Endodermal cell (in vitro differentiated cells): ENCODE measurements at regions not wholly inside any gene's neighbourhood (a gene's known extent, or its start where the extent isn't known, plus 50 kb on each side); places are given as distances from the start of the nearest gene placed in this dataset.

Experiments
- DNase-seq: peaks from one replicate; pipeline ENCODE4 v3.0.0-alpha.2; 2017
- H3K27ac ChIP-seq: 2 replicates; pipeline ENCODE4 v1.5.1; 2013; ENCODE audit warnings: mild to moderate bottlenecking, low read depth, low read length, moderate library complexity
- H3K27me3 ChIP-seq: 2 replicates; pipeline ENCODE4 v1.6.1; 2013; ENCODE audit warnings: mild to moderate bottlenecking, low read length, moderate library complexity; ENCODE audit not compliant: insufficient read depth, control insufficient read depth, poor library complexity, severe bottlenecking
- H3K36me3 ChIP-seq: 2 replicates; pipeline ENCODE4 v1.7.0; 2013; ENCODE audit warnings: mild to moderate bottlenecking, low read length, moderate library complexity; ENCODE audit not compliant: control insufficient read depth, insufficient read depth
- H3K4me1 ChIP-seq: one replicate; pipeline ENCODE4 v1.7.0; 2013; ENCODE audit warnings: low read length; ENCODE audit not compliant: control insufficient read depth, insufficient read depth
- H3K4me3 ChIP-seq: 2 replicates; pipeline ENCODE4 v1.5.1; 2013; ENCODE audit warnings: mild to moderate bottlenecking, low read length, moderate library complexity
- H3K9ac ChIP-seq: 2 replicates; pipeline ENCODE4 v1.6.1; 2013; ENCODE audit warnings: mild to moderate bottlenecking, low read length, moderate library complexity; ENCODE audit not compliant: poor library complexity, severe bottlenecking; ENCODE audit errors: extremely low read depth
- H3K9me3 ChIP-seq: 2 replicates; pipeline ENCODE4 v1.6.1; 2013; ENCODE audit warnings: mild to moderate bottlenecking, low read length, moderate library complexity; ENCODE audit not compliant: control insufficient read depth
- H3K27ac Mint-ChIP-seq: 2 replicates; pipeline ENCODE4 v1.8.0; 2020; ENCODE audit warnings: mixed read lengths
- H3K27me3 Mint-ChIP-seq: 2 replicates; pipeline ENCODE4 v1.8.0; 2021; ENCODE audit warnings: mild to moderate bottlenecking, mixed read lengths; ENCODE audit not compliant: insufficient read depth
- H3K36me3 Mint-ChIP-seq: 2 replicates; pipeline ENCODE4 v1.8.0; 2020; ENCODE audit warnings: low read depth, mixed read lengths
- H3K4me1 Mint-ChIP-seq: 2 replicates; pipeline ENCODE4 v1.8.0; 2020; ENCODE audit warnings: mixed read lengths
- H3K4me3 Mint-ChIP-seq: 2 replicates; pipeline ENCODE4 v1.8.0; 2020; ENCODE audit warnings: mild to moderate bottlenecking, moderate library complexity, mixed read lengths
- H3K9me3 Mint-ChIP-seq: 2 replicates; pipeline ENCODE4 v1.8.0; 2020; ENCODE audit warnings: mild to moderate bottlenecking, mixed read lengths
- CTCF ChIP-seq: fragments of 200-600 bp; sonication (generic); conservative IDR thresholded peaks from 2 replicates; pipeline ENCODE4 v1.5.0; 2021; ENCODE audit warnings: antibody characterized with exemption, mild to moderate bottlenecking
- WGBS, 2 experiments: methylation state at CpG; one replicate each; pipeline versions ENCODE4 v1.1.5 to v1.1.7; 2013; ENCODE audit warnings: missing lambda C conversion rate in 2 of 2, mixed read lengths in 1 of 2; ENCODE audit not compliant: insufficient coverage in 1 of 2, insufficient read length in 1 of 2; 5-methylcytosine and 5-hydroxymethylcytosine counted together

DNA sequence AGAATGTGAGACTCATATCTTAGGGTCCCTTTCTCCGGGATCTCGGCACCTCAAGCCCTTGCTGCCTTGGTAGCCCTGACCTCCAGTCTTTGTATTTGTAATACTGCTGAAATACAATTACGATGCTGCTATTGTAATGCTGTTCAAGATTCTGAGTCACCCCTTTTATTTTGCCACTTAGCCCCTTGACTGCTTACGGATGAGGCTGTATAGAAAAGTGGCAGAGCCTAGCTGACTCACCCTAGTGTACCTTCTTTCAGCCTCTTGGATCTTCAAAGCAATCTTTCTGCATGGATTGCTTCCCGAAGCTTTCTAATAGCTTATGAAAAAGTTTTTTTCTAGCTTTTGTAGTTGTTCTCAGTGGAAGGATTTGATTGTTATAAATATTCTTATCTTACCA lies 187.9 kb downstream of the KCNJ2 start:
- no peaks in the 10 kb centered on the region for H3K9me3 ChIP-seq
- no peaks in the 10 kb centered on the region for H3K27me3 Mint-ChIP-seq
- H3K36me3 Mint-ChIP-seq, result no peaks in the 10 kb centered on the region
- no peak overlapping the region for H3K4me3 Mint-ChIP-seq
- no peaks in the 10 kb centered on the region for H3K4me1 Mint-ChIP-seq
- H3K9ac ChIP-seq, result no peak overlapping the region
- H3K27ac ChIP-seq, result no peak overlapping the region
- no peak for TF ChIP-seq CTCF
- peaks cover 2% of the 10 kb centered on the region for H3K9me3 Mint-ChIP-seq
- no peak overlapping the region for H3K4me3 ChIP-seq
- no peaks in the 10 kb centered on the region for H3K27me3 ChIP-seq
- no peak overlapping the region for H3K27ac Mint-ChIP-seq
- WGBS, 2 experiments, result 65 to 91% methylated on average over 2 to 5 of the region's 5 CpGs
- no peaks in the 10 kb centered on the region for H3K4me1 ChIP-seq
- no peak for DNase-seq
- no peaks in the 10 kb centered on the region for H3K36me3 ChIP-seq

- no peak overlapping the region for H3K9ac ChIP-seq
- no peaks in the 10 kb centered on the region for H3K27me3 Mint-ChIP-seq
- no peak for DNase-seq
Measured at GRCh38 chr17:70365091-70365583, 195.8 kb downstream of the KCNJ2 start.

DNA sequence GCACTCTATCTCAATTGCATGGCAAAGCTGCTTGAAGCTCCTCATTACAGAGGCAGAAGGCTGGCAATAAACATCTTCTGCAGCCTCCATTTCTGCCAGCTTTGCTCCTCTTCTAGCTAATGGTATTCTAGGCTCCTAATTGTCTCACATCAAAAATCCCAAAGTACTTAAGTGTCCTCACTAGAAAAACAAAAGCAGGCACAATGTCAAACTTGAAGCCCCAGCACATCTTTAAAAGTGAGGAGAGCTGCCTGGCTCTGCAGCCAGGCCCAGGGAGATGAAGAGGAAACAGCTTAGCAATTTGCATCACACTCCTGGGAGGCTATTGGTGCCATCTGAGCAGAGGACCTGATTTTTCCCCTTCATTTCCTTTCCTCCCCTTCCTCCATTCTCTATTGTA lies 197.1 kb downstream of the KCNJ2 start:
- H3K9me3 ChIP-seq, result no peaks in the 10 kb centered on the region
- no peaks in the 10 kb centered on the region for H3K27me3 ChIP-seq
- no peaks in the 10 kb centered on the region for H3K4me1 ChIP-seq
- Mint-ChIP-seq H3K9me3 (peaks cover 2% of the 10 kb centered on the region), H3K27ac (no peak overlapping the region), H3K4me1 (peaks cover 6% of the 10 kb centered on the region), H3K36me3 (no peaks in the 10 kb centered on the region), H3K27me3 (no peaks in the 10 kb centered on the region), H3K4me3 (no peak overlapping the region)
- TF ChIP-seq CTCF, result no peak
- no peaks in the 10 kb centered on the region for H3K36me3 ChIP-seq
- no peak overlapping the region for H3K9ac ChIP-seq
- H3K27ac ChIP-seq, result no peak overlapping the region
- DNase-seq, result peak; percentile 70
- H3K4me3 ChIP-seq, result no peak overlapping the region

More at GRCh38 chr17:70365091-70365583, 195.8 kb downstream of the KCNJ2 start:
- H3K9me3 ChIP-seq, result no peaks in the 10 kb centered on the region
- no peak overlapping the region for H3K4me3 Mint-ChIP-seq
- no peaks in the 10 kb centered on the region for H3K4me1 ChIP-seq
- H3K36me3 Mint-ChIP-seq, result no peaks in the 10 kb centered on the region
- H3K36me3 ChIP-seq, result no peaks in the 10 kb centered on the region
- peaks cover 2% of the 10 kb centered on the region for H3K9me3 Mint-ChIP-seq
- H3K27ac Mint-ChIP-seq, result no peak overlapping the region
- H3K4me1 Mint-ChIP-seq, result peaks cover 6% of the 10 kb centered on the region
- no peak for TF ChIP-seq CTCF
- 71 to 86% methylated on average over 2 of the region's 2 CpGs for WGBS, 2 experiments
- H3K4me3 ChIP-seq, result no peak overlapping the region
- no peak overlapping the region for H3K27ac ChIP-seq
- H3K27me3 ChIP-seq, result no peaks in the 10 kb centered on the region
